ENCODE measurements at regions not wholly inside any gene's neighbourhood (a gene's known extent, or its start where the extent isn't known, plus 50 kb on each side); places are given as distances from the start of the nearest gene placed in this dataset.
"Not testable (repeated sequence)": the region's sequence is repeated elsewhere in the genome, so short reads cannot be mapped to it uniquely, and the experiment has no call there.

DNA sequence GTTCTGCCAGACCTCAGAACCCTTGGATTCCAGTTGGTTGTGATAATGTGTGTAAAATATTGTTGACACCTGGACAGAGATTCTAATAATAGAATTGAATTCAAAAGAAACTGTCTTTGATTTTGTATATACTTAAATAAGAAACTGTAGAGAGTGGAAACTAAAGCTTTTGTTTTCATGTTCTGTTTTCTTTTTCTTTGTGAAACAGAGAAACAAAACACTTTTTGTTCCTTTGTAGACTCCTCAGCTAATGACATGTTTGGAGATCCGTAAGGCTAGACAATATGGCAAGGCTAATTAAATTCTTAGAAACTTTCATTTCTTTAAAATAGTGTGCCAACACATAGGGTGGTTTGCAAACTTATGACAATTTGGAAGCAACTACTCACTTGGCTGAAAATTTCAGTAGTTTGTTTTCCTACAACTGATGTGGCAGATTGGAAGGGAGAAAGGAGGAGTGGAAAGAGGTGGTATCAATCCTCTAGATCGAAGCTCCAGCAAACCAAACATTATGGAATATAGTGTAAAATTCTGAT, 90.9 kb upstream of the FAT1 start:
- no peak for DNase-seq

DNA sequence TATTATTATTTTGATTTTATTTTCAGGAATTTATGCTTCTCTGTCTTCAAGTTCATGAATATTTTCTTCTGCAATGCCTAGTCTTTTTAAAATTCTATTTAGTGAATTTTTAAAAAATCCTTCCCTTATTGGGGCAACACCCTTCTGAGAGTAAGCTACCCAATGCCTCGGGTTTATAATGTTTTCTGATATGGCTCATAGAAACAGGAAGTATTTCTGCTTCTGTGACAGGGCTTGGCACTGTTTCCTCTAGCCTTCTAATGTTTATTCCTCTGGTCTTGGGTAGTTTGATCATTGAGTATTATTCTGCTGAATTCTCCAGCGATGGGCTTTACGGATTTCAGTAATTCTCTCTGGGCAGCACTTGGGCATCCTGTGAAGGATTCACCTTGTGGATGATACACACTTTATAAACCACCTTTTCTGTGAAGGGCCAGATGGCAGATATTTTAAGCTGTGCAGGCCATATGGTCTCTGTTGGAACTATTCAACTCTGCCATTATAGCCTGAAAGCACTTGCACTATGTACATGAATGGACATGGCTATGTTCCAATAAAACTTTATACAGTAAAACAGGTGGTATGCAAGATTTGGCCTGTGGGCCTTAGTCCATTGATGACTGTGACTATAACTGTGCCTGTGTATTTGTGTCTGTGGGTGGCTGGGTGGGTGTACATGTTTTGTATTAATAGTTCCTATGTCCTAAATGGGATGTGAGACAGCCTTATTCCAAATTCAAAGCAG, 95.9 kb upstream of the FAT1 start:
- no peak for DNase-seq

DNA sequence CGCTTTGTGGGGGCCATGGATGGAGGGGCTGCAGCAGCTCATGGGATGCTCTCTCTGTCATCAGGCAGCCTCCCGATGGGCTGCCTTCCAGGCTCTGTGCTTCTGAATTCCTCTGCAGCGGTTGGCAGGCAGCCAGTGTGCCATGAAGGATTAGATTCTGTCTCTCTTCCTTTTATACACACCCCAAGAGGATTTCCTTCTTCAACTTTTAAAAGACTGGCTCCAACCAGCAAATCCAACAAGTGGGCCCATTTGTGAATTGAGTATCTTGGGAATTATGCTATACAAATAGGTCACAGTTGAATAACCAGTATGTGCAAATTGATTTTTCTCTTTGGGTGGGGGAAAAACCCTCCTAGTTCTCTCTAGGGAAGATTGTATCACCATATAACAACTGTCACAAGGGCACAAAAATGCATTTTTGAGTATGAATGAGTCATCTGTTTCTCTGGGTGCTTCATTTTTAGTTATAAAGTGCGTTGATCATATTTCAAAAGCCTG, 96.8 kb upstream of the FAT1 start:
- no peak for DNase-seq

DNA sequence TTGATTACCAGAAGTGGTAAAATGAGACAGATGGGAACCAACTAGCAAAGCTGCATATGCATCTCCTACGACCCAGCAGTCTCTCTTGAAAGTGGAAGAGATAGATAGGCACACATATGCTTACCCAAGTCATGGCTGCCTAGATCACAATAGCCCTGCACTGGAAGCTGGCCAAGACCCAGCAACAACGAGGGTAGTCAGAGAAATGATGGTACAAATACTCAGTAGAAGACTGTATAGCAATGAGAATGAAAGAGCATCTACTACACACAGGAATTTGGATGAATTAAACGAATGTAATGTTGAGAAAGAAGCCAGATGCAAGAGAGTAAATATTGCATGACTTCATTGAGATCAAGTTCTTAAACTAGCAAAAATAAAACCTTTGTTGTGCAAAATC, 100.3 kb upstream of the FAT1 start:
- DNase-seq: no peak

DNA sequence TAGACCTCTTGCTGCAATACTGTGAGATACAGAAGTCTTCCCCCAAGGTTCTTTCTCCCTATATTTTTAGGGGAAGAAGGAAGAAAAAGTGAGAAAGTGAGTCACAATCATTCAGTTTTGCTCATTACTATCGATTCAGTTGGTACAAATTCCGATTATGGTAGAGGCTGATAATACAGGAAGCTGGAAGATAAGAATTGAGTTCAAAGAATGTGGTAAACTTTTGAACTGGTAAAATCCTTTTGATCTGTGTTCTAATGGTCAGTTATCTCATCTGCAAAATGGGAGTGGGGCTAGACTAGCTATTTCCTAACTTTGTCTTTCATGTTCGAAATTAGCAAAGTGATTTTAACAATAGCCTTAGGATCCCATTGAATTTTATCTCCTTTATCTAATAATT, 101.4 kb upstream of the FAT1 start:
- DNase-seq: no peak

DNA sequence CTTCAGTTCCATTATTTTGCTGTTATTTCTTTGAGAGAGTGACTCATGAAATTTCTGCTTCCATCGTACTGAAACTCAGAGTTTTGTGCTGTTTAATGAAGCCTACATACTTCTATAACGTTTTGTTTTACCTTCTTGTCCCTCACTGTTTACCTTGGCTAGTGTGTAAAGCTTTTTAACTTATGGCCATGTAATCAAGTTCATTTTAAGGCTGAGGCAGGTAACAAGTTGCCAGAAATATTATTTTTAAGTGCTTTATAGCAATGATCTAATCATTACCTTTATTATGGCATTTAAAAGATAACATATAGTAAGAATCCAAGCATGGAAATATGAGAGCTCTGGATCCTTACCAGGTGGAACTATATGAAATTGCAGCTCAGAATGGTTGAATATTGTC, 102.3 kb upstream of the FAT1 start:
- DNase-seq: no peak

DNA sequence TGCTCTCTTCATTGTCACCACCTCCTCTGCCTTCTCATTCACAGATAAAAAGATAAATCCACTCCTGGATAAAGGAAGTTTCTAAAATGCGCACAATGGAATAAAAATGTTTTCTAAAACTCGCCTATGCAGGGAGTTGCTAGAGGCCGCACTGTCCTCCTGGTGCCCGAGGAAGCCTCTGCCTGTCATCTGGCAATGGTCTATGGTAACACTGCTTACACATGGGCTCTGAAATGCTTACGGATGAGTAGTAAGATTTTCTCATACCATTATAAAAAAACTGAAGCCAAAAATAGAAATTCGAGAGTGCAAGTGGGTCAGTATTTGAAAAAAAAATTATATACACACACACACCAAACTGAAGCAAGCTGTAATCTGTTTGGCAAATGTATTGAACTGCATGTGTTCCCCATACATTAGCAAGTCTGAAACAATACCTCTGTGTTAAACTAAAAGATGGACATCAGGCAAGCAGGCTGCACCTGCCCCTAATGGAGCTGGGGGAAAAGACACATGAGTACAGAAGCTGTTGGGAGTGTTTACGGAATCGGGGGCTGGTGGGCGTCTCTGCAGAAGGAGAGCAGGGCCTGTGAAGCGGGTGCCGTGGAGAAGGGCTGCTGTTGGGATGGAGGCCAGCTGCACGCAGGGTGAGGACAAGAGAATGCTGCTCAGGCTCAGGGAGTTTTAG, 103.3 kb upstream of the FAT1 start:
- no peak for DNase-seq

DNA sequence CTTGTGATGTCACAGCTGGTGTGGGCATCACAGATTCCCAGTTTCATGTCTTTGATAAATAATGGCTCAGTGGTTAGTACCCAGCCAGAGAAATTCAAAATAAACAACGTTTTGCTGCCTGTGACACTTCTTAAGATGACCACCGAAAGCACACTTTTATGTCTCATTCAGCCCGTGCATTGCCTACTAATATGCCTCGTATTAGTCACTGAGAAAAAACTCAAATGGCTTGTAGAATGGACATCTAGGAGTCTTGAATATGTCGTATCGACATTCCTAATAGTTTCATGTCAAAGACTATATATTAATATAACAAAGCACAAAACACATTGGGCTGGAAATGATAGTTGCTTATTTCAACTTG, 103.9 kb upstream of the FAT1 start:
- no peak for DNase-seq

DNA sequence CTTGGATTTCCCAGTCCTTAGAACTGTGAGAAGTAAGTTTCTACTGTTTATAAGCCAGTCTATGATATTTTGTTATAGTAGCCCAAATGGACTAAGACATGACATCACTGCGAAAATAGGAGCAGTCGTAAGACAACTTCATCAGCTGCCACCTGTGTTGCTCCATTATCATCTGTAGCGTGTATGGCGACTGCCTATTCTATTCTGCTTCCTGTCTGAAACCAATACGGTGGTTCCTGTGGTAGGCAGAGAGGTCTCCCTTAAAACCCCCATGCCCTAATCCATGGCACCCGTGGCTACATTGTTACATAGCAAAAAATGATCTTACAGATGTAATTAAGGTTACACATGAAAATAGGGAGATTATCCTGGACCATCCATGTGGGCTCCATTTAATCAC, 105.4 kb upstream of the FAT1 start:
- DNase-seq: no peak

DNA sequence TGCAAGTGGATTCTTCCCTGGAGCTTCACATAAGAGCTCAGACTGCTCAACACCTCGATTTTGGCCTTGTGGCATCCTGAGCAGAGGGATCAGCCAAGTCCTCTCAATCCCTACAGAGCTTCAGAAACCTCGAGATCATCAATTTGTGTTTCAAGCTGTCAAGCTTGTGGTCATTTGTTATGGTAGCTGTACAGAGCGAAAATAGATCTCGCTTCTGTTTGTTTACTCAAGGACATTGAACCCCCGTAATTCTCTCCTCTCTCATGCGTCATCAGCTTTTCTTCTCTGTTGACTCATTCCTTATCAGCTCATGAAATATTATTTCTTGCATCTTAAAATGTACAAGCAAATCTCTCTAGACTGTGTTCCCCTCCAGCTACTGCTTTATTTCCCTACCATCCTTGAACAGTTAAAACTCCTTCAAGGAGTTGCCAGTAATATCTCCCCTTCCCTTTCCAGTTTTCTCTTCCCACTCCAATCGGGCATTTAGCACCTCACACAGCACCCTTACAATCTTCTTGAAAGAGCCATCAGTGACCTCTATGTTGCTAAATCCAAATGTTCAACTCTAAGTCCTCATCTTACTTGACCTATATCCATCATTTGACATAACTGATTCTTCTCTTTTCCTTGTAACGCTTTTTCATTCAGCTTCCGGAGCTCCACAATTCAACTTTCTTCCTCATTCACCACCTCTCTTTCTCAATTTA, 106.2 kb upstream of the FAT1 start:
- DNase-seq: peak; percentile 14

DNA sequence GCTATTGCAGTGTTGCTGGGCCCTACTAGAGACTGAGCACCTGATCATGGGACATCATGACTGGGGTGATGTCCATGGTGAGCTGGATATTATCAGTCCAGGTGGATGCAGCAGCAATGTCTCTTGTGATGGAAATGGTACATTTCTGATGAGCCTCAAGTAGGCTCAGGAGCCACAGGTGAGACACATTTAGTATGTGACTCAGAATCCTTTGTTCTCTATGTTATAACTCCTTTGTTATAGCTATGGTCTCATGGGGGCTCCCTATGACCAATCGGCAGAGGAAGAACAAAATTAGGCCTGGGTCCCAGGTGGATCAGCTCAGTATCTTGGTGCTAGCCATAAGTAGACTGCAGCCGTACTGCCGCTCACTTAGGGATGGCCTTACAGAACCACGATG, 107.9 kb upstream of the FAT1 start:
- DNase-seq: no peak

DNA sequence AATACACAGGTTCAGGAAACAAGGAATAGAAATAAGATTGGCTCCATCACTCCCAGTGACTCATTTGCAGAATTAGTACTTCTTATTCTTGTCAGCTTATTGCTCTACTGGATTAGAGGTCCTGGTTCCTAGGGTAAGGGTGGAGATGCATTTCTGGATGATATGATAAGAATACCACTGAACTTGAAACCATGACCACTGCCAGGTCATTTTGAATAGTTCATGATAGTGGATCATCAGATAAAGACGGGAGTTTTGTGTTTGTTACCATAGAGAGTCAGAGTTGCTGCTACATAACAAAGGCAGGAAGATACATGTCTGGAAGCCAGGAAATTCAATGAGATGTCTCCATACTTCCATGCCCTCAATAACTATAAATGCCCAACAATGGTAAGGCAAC, 109.2 kb upstream of the FAT1 start:
- DNase-seq: no peak

DNA sequence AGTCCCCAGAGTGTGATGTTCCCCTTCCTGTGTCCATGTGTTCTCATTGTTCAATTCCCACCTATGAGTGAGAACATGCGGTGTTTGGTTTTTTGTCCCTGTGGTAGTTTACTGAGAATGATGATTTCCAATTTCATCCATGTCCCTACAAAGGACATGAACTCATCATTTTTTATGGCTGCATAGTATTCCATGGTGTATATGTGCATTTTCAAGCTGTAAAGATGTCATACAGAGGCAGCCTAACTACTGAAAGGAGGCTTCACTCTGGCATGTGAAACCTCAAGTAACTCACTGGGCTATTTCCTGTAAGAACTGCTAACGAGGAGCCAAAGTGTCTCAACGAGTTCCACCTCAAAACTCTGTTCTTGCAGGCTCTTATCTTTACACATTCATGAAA, 113.8 kb upstream of the FAT1 start:
- DNase-seq: not testable (repeated sequence)

DNA sequence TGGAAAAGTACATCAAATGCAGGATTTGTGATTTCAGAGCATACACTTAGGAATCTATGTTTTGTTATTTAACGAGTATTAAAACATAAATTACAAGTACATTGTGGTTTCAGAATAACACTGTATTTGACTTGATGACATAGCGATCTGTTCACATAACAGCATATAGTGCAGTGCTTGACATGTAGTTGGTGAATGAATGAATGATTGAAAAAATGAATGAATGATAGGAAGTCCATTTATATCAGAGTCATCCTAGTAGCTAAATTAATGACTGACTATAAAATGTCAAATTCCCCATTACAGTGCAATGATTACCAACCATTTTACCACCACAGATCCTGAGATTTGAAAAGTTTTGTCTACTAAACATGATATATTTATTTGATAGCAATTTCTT, 114.6 kb upstream of the FAT1 start:
- DNase-seq: no peak

DNA sequence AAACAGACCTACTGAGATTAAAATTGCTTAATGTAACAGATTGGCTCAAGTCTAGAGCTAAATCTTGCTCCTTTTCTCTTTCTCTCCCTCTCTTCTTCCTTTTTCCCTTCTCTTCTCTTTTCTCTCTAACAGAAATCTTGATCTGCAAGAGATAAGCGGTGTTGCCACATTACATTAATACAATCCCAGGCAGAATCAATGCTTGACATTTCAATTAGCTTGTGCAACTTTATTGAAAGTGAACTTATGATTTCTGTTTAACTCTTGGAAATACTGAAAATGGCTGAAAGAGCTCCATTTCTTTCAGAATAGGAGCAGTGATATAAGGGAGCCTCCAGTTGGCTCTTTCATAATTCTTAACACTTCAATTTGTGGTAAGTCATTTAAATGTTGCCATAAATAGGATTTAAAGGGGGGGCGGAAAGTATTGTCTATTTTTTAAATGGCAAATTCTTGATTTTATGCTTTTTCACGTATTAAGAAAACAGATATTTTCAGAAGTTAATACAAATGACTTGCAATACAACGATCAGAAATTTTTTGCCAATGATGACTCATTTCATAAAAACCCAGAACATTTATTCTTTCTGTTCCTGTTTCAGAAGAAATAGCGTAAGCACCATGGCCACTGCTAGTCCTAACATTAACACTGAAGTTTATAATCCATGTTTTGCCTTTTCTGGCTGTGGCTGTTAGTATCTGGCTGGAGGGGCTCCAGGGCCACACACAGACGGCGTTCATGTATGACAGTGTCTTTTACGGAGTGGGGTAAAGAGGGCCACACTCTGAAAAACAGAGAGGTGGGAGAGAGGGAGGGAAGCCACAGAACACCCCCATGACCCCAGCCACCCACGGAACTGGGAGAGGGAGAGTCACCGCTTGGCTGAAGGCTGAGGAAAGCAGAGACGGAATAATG, 115.7 kb upstream of the FAT1 start:
- no peak for DNase-seq

DNA sequence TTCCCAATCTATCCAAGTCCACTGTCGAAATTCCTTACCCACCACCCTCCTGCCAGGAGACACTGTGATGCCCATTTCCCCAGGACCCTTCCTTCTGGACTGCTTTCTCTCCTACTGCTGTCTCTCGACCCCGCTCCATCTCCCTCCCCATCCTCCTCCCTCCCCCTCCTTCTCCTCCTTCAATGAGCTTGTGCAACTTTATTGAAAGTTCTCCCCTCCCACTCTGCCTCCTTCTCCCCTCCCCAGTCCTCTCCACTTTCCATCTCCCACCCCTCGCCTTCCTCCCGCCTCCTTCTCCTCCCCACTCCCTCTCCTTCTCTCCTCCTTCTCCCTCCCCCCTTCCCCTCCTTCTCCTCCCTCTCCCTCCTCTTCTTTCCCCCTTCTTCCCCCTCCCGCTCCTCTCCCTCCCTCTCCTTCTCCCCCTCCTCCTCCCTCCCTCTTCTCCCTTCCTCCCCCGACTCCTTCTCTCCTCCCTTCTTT, 116.6 kb upstream of the FAT1 start:
- no peak for DNase-seq

DNA sequence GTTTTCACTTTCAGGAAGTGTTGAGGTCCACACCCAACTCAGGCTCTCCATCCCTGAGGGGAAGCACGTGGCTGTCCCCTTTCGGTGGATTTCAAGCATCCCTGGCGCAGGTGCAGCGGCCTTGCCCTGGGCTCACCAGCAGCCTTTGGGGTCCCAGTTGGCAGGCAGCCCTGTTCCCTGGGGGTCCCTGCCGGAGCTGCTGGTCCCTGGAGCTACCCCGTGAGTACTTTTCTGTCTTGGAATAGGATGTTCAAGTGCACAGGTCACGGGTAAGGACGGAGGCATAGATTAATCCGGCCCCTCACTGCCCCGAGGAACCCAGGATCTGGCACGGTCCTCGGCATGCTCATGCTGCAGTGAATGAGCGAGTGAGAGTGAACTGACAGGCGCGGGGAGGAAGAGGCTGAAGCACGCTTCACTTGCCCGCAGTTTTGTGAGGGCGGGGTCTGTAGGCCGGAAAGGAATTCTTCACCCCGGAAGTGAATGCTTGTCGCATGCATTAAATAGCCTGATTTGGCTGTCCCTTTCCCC, 117.2 kb upstream of the FAT1 start:
- peak; percentile 6 for DNase-seq

DNA sequence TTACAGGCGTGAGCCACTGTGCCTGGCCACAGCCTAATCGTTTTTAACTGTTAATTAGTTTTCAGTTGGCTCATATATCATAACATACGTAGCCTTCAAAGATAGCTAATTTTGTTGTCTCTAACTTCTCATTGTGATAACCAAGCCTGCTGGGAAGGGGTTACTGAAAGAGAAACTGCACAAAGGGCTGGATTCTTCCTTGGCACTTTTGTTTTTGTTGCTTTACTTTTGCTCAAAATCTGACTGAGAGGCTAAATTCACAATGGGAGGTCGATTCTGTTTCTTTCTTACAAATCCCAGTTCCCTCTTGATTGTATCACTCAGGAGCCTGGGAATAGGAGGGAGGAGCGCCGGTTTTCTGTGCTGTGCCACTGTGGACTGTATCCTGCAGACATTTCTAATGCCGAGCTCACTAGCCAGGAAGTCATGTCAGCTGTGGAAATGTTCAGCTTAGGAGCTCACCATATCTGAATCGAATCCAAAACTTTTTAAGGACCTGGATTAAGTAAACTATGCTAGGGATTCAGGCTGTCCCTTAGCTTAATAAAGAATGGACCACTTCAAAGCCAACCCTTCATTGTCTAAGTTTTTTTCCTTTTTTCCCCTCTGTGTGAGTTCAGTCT, 120.5 kb upstream of the FAT1 start:
- DNase-seq: no peak

DNA sequence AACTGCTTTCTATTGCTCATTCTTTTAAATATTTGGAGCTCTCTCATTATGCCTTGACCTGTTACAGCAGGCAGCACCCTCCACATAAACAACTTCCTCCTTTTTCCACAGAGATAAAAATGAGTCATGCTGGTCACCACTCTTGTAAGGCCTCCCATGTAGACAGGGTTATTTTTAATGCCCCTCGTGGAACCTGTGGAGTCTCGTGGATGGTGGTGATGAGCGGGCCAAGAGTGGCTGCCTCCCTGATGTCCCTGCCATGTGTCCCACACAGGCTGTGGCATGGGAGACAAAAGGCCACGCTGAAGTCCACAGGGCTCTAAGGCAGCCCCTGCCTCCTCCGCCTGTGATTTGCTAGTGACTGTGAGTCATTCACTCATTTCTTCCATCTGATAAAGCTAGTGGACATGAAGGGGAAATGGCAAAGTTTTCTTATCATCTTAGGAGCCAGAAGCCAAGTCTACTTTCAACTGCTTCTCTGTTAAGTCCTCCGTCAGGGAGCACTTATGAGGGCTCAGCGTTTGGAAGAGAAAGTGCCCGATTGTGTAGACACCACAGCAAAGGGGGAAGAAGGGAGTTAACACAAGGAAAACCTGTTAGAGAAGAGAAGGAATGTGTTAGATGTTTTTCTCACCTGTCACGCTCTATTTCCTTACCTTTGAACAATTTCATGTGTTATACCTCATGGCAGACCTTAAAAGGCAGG, 121.6 kb upstream of the FAT1 start:
- DNase-seq: no peak

DNA sequence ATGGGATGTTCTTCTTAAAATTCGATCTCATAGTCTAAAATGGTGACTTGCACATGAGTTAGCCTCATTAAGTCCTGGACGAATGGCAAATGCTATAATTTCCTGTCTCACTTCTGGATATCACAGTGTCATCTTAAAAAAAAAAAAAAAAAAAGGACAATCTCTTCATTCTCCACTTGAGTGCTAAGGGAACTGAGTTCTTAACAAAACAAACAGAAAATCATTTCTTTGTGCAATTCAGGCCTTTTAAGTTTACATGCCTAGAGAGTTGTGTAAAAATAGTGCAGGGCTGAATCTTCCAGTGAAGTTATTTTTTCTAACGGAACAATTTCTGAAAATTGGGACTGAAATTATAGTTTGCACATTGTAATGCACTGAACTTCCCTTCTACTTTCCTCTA, 122.8 kb upstream of the FAT1 start:
- DNase-seq: no peak

All from RPMI8226 (cell line).